Esophagus muscularis mucosa (tissue), 4 donors: ENCODE measurements at regions not wholly inside any gene's neighbourhood (a gene's known extent, or its start where the extent isn't known, plus 50 kb on each side); places are given as distances from the start of the nearest gene placed in this dataset.

ENCODE experiments used
- DNase-seq: peaks from one replicate; pipeline ENCODE4 v3.0.0-alpha.2; 2017; ENCODE audit errors: extremely low spot score
- H3K27ac ChIP-seq, 4 donors: fragments of 200-600 bp; sonication (generic); replicated peaks in 1 of 4; 1 replicate in 3 of 4; 2 replicates in 1 of 4; pipeline ENCODE4 v1.5.1; 2016 to 2019; ENCODE audit warnings: mild to moderate bottlenecking in 1 of 4
- H3K27me3 ChIP-seq, 4 donors: fragments of 200-600 bp; sonication (generic); one replicate each; pipeline versions ENCODE4 v1.5.1 to v1.6.0; 2016 to 2019
- H3K36me3 ChIP-seq, 4 donors: fragments of 200-600 bp; sonication (generic); one replicate each; pipeline ENCODE4 v1.5.1; 2016 to 2019
- H3K4me1 ChIP-seq, 4 donors: fragments of 200-600 bp; sonication (generic); one replicate each; pipeline ENCODE4 v1.5.1; 2016 to 2019
- H3K4me3 ChIP-seq, 4 donors: fragments of 200-600 bp; sonication (generic); 1 replicate in 2 of 4; 2 replicates in 2 of 4; pipeline ENCODE4 v1.5.1; 2016 to 2019; ENCODE audit warnings: mild to moderate bottlenecking in 4 of 4, moderate library complexity in 1 of 4
- H3K9me3 ChIP-seq, 4 donors: fragments of 200-600 bp; sonication (generic); 1 replicate in 3 of 4; 2 replicates in 1 of 4; pipeline ENCODE4 v1.5.1; 2016 to 2019
- CTCF ChIP-seq, 3 experiments: fragments of 200-600 bp in 2 of 3; fragments of 450-650 bp in 1 of 3; sonication (generic) in 2 of 3; IDR thresholded peaks; one replicate each; pipeline ENCODE4 v1.5.1; 2017 to 2019; ENCODE audit warnings: antibody characterized with exemption in 3 of 3, mild to moderate bottlenecking in 2 of 3, moderate library complexity in 1 of 3
- EP300 ChIP-seq: sonication (generic); formaldehyde crosslinking; IDR thresholded peaks from one replicate; pipeline ENCODE4 v1.6.1; 2017; ENCODE audit warnings: antibody characterized with exemption
- POLR2A ChIP-seq: fragments of 450-650 bp; IDR thresholded peaks from one replicate; pipeline ENCODE4 v1.6.1; 2017; ENCODE audit warnings: antibody characterized with exemption, moderate library complexity, mild to moderate bottlenecking, low read depth
- POLR2AphosphoS5 ChIP-seq, 2 donors: sonication (generic); formaldehyde crosslinking; IDR thresholded peaks; one replicate each; pipeline ENCODE4 v1.6.1; 2017; ENCODE audit warnings: antibody characterized with exemption in 2 of 2
- WGBS: methylation state at CpG from one replicate; pipeline ENCODE4 v1.1.5; 2018; 5-methylcytosine and 5-hydroxymethylcytosine counted together
- intact Hi-C: fragments of 100-400 bp; cut with DNase I; formaldehyde crosslinking; loops from one replicate; pipeline ENCODE4 v1.15.1; 2023

- H3K4me1 ChIP-seq = peaks cover 0 to 5% (median 0%) of the 10 kb centered on the region in 4 donors
- TF ChIP-seq EP300 = no peak
- no peak for TF ChIP-seq CTCF (IDR thresholded peaks at IDR 0.05)
- TF ChIP-seq POLR2A = no peak
- TF ChIP-seq POLR2AphosphoS5 (IDR thresholded peaks at IDR 0.05) = no peak
- DNase-seq = no peak
- H3K27ac ChIP-seq = no peak overlapping the region
- H3K9me3 ChIP-seq = no peaks in the 10 kb centered on the region
- no peak overlapping the region for H3K4me3 ChIP-seq
- no peaks in the 10 kb centered on the region for H3K27me3 ChIP-seq
- intact Hi-C loops = no loop called here
- no peaks in the 10 kb centered on the region for H3K36me3 ChIP-seq
Measured at GRCh38 chr4:124783847-124784246, 71.3 kb upstream of the ANKRD50 start.

- H3K36me3 ChIP-seq = no peaks in the 10 kb centered on the region
- no peak overlapping the region for H3K4me3 ChIP-seq
- DNase-seq = no peak
- H3K27ac ChIP-seq = no peak overlapping the region
- 72% methylated on average over 1 of the region's 1 CpG for WGBS
- intact Hi-C loops = no loop called here
- TF ChIP-seq CTCF (IDR thresholded peaks at IDR 0.05) (no peak), POLR2AphosphoS5 (IDR thresholded peaks at IDR 0.05) (no peak), POLR2A (no peak), EP300 (no peak)
- H3K9me3 ChIP-seq = peaks cover 0 to 3% (median 0%) of the 10 kb centered on the region in 4 donors
- no peaks in the 10 kb centered on the region for H3K27me3 ChIP-seq
- no peaks in the 10 kb centered on the region for H3K4me1 ChIP-seq
Measured at GRCh38 chr4:124777007-124777406, 64.5 kb upstream of the ANKRD50 start.

GRCh38 chr4:124768596-124769365 lies 56.2 kb upstream of the ANKRD50 start:
- Histone ChIP-seq H3K27ac (no peak overlapping the region), H3K4me1 (no peaks in the 10 kb centered on the region), H3K4me3 (no peak overlapping the region), H3K27me3 (no peaks in the 10 kb centered on the region), H3K9me3 (no peaks in the 10 kb centered on the region), H3K36me3 (no peaks in the 10 kb centered on the region)
- no peak for TF ChIP-seq EP300
- TF ChIP-seq POLR2A = no peak
- no peak for TF ChIP-seq POLR2AphosphoS5 (IDR thresholded peaks at IDR 0.05)
- no peak for TF ChIP-seq CTCF (IDR thresholded peaks at IDR 0.05)
- DNase-seq = no peak
- WGBS = 62% methylated on average over 2 of the region's 2 CpGs
- intact Hi-C loops = no loop called here

GRCh38 chr4:124762956-124763355 lies 50.4 kb upstream of the ANKRD50 start:
- Histone ChIP-seq H3K36me3 (no peaks in the 10 kb centered on the region), H3K27me3 (no peaks in the 10 kb centered on the region), H3K4me3 (no peak overlapping the region), H3K9me3 (no peaks in the 10 kb centered on the region), H3K27ac (no peak overlapping the region), H3K4me1 (no peaks in the 10 kb centered on the region)
- TF ChIP-seq POLR2A (no peak), EP300 (no peak), POLR2AphosphoS5 (IDR thresholded peaks at IDR 0.05) (no peak), CTCF (IDR thresholded peaks at IDR 0.05) (no peak)
- WGBS = 69% methylated on average over 1 of the region's 1 CpG
- DNase-seq = no peak
- intact Hi-C loops = no loop called here
